ENCODE measurements at regions not wholly inside any gene's neighbourhood (a gene's known extent, or its start where the extent isn't known, plus 50 kb on each side); places are given as distances from the start of the nearest gene placed in this dataset.

DNA sequence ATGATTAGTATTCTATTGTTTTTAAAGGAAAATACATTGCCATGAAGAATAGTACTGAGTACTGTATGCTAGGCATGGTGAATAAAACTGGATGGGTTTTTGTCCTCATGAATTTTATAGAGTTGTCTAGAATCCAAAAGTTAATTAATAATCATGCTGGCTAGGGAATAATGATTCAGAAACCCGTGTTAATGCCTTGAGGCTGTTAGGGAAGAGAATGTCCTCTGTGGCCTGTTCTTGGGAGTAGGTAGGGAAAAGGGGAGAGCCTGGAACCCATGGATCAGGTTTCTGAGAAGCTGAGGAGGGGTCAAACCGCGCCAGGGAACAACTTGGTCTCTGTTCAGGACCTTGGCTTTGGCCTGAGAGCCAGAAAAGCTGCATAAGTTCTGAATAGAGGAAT lies 1376.3 kb upstream of the SLC10A2 start:
- H3K4me3 ChIP-seq (replicated peaks in 1 of 3): no peak overlapping the region
- no peak overlapping the region for H3K27ac ChIP-seq
- H3K4me1 ChIP-seq: no peaks in the 10 kb centered on the region
- no peaks in the 10 kb centered on the region for H3K36me3 ChIP-seq
- intact Hi-C loops (cut with DNase I): no loop called here
- H3K27me3 ChIP-seq: no peaks in the 10 kb centered on the region
- H3K9me3 ChIP-seq: no peaks in the 10 kb centered on the region
- WGBS, 2 donors: 80 to 85% methylated on average over 3 of the region's 3 CpGs
- TF ChIP-seq, protein P1, sequence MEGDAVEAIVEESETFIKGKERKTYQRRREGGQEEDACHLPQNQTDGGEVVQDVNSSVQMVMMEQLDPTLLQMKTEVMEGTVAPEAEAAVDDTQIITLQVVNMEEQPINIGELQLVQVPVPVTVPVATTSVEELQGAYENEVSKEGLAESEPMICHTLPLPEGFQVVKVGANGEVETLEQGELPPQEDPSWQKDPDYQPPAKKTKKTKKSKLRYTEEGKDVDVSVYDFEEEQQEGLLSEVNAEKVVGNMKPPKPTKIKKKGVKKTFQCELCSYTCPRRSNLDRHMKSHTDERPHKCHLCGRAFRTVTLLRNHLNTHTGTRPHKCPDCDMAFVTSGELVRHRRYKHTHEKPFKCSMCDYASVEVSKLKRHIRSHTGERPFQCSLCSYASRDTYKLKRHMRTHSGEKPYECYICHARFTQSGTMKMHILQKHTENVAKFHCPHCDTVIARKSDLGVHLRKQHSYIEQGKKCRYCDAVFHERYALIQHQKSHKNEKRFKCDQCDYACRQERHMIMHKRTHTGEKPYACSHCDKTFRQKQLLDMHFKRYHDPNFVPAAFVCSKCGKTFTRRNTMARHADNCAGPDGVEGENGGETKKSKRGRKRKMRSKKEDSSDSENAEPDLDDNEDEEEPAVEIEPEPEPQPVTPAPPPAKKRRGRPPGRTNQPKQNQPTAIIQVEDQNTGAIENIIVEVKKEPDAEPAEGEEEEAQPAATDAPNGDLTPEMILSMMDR (IDR thresholded peaks at IDR 0.05): no peak
- no peak for TF ChIP-seq POLR2A (IDR thresholded peaks at IDR 0.05)
- DNase-seq: no peak

DNA sequence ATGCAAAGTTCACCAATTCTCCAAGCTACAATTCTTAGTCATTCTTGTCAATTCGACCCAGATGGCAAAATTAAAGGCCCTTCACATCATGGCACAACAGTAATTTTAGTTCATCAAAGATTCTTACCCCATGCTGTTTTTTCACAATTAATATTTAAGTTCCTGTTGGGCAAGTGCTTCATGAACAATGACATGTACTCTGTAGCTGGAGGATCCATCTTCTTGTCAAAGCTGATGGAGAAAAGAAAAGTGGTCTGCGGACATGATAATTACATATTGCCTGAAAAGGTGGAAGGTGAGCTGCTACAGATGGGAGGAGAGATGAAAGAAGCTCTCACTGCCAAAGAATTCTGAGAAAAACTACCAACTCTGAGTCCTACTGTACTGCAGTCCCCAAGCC lies 1370.3 kb upstream of the SLC10A2 start:
- Histone ChIP-seq H3K27ac (no peak overlapping the region), H3K27me3 (no peaks in the 10 kb centered on the region), H3K4me1 (no peaks in the 10 kb centered on the region), H3K36me3 (no peaks in the 10 kb centered on the region), H3K9me3 (no peaks in the 10 kb centered on the region), H3K4me3 (replicated peaks in 1 of 3) (no peak overlapping the region)
- intact Hi-C loops (cut with DNase I): no loop called here
- DNase-seq: no peak
- no peak for TF ChIP-seq POLR2A (IDR thresholded peaks at IDR 0.05)
- TF ChIP-seq, protein P1 (IDR thresholded peaks at IDR 0.05): no peak
- WGBS, 2 donors: 74 to 82% methylated on average over 2 of the region's 2 CpGs

DNA sequence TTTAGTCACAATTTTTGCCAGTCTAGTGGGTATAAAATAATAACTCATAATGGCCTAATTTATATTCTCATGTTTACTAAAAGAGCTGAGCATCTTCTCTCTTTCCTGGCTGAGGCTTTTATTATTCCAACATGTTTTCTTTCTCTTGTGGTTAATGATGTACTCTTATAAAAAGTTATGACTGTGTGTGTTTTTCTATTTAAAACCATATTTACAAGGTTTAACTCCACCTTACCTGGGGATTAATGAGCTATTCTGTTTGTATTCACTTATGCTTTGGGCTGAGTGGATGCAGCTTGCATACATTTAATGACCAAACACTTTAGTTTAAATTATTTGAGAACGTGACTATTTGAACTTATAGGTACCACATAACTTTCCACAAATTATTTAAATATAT lies 1365.7 kb upstream of the SLC10A2 start:
- no peak overlapping the region for H3K27ac ChIP-seq
- no peak overlapping the region for H3K4me3 ChIP-seq (replicated peaks in 1 of 3)
- no peaks in the 10 kb centered on the region for H3K4me1 ChIP-seq
- intact Hi-C loops (cut with DNase I): no loop called here
- no peak for DNase-seq
- 90% methylated on average over 1 of the region's 1 CpG for WGBS, 2 donors
- H3K27me3 ChIP-seq: no peaks in the 10 kb centered on the region
- H3K9me3 ChIP-seq: no peaks in the 10 kb centered on the region
- no peak for TF ChIP-seq POLR2A (IDR thresholded peaks at IDR 0.05)
- TF ChIP-seq, protein P1 (IDR thresholded peaks at IDR 0.05): no peak
- H3K36me3 ChIP-seq: no peaks in the 10 kb centered on the region

DNA sequence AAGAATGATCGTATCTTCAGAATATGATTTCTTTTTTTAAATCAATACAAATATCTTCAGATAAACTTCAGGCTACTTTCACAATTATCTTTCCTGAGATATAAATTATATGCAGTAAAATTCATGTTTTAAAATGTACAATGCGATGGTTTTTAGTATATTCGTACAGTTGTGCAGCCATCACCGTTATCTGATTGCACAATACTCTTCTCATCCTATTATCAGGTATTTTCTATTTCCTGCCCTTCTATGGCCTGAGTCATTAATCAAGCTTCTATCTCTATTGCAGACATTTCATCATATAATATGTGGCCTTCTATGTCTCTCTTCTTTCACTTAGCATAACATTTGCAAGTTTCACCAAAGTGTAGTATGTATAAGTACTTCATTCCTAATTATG lies 1360.2 kb upstream of the SLC10A2 start:
- intact Hi-C loops (cut with DNase I): no loop called here
- Histone ChIP-seq H3K36me3 (no peaks in the 10 kb centered on the region), H3K4me1 (no peaks in the 10 kb centered on the region), H3K27ac (no peak overlapping the region), H3K27me3 (no peaks in the 10 kb centered on the region), H3K9me3 (no peaks in the 10 kb centered on the region), H3K4me3 (replicated peaks in 1 of 3) (no peak overlapping the region)
- no peak for TF ChIP-seq POLR2A (IDR thresholded peaks at IDR 0.05)
- TF ChIP-seq, protein P1 (IDR thresholded peaks at IDR 0.05): no peak
- no peak for DNase-seq
- 89 to 95% methylated on average over 4 of the region's 4 CpGs for WGBS, 2 donors

DNA sequence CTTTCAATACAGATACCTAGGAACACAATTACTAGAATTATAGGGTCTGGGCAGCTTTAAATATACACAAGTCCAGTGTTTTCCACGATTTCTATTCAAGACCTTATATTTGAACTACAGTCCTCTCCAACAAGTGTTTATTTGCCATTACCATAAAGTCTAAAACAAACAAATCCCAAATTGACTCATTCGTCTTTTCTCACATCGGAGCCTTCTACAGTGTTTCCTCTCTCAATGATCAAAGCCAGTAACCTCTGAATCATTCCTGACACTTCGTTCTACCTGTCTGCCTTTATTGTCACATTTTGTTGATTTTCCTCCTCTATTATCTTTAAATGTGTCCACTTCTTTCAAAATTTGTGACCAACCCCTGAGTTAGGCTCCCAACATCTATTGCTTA lies 1356.5 kb upstream of the SLC10A2 start:
- 77 to 78% methylated on average over 4 of the region's 4 CpGs for WGBS, 2 donors
- intact Hi-C loops (cut with DNase I): no loop called here
- DNase-seq: no peak

More for the DNA sequence above, 1356.5 kb upstream of the SLC10A2 start:
- H3K4me1 ChIP-seq: no peaks in the 10 kb centered on the region
- no peaks in the 10 kb centered on the region for H3K9me3 ChIP-seq
- no peak overlapping the region for H3K27ac ChIP-seq
- H3K36me3 ChIP-seq: no peaks in the 10 kb centered on the region
- H3K27me3 ChIP-seq: no peaks in the 10 kb centered on the region
- TF ChIP-seq, protein P1 (IDR thresholded peaks at IDR 0.05): no peak
- no peak for TF ChIP-seq POLR2A (IDR thresholded peaks at IDR 0.05)
- no peak overlapping the region for H3K4me3 ChIP-seq (replicated peaks in 1 of 3)

All from thyroid gland (tissue), 4 donors.